GM12878 (cell line): ENCODE measurements at regions not wholly inside any gene's neighbourhood (a gene's known extent, or its start where the extent isn't known, plus 50 kb on each side); places are given as distances from the start of the nearest gene placed in this dataset.

ENCODE experiments used
- ATAC-seq: fragments of 200-7000 bp; cut with Tn5 transposase; 3 replicates; pipeline ENCODE4 v1.9.1; 2020; ENCODE audit warnings: mild to moderate bottlenecking, moderate library complexity
- BruUV-seq: library from RNA; stranded (reverse); fragments of 400-500 nt; replicated peaks from 2 replicates; lab custom pipeline; 2021; lab: Mats Ljungman, UMichigan
- CTCF ChIA-PET: fragments of 300-600 bp; sonication (Branson Sonifier 250); formaldehyde crosslinking; extraction: SDS; loops from one replicate; lab custom pipeline; 2021; ENCODE audit warnings: inconsistent platforms; lab: Yijun Ruan, JAX
- POLR2A ChIA-PET: fragments of 350-600 bp; formaldehyde crosslinking; extraction: SDS; loops from one replicate; lab custom pipeline; 2021; ENCODE audit warnings: inconsistent platforms; lab: Charles Lee
- RAD21 ChIA-PET: fragments of 300-600 bp; sonication (Branson Sonifier 250); formaldehyde crosslinking; loops from one replicate; lab custom pipeline; 2023; ENCODE audit warnings: antibody characterized with exemption; ENCODE audit not compliant: unreplicated experiment; lab: Charles Lee
- SMC1A ChIA-PET: fragments of 300-600 bp; sonication (Branson Sonifier 250); formaldehyde crosslinking; loops from one replicate; lab custom pipeline; 2023; ENCODE audit not compliant: unreplicated experiment, uncharacterized antibody; lab: Charles Lee
- DNase-seq: peaks from one replicate; pipeline ENCODE4 v3.0.0-alpha.2; 2011; ENCODE audit warnings: low read depth, low spot score
- FAIRE-seq: peaks from 3 replicates; lab custom pipeline; 2011; peaks lifted over from hg19 to GRCh38; lab: Jason Lieb, UNC
- H2AFZ ChIP-seq: 2 replicates; pipeline ENCODE4 v1.6.0; 2011; ENCODE audit warnings: low read depth, low read length, control low read depth; ENCODE audit not compliant: control insufficient read depth
- H3K27ac ChIP-seq: 2 replicates; pipeline ENCODE4 v1.5.1; 2011; ENCODE audit warnings: control low read depth; ENCODE audit not compliant: control insufficient read depth, insufficient read depth
- H3K27me3 ChIP-seq, 2 experiments: replicated peaks in 1 of 2; 2 replicates each; pipeline versions ENCODE4 v1.6.0 to v1.6.1; 2011; ENCODE audit warnings: low read length in 1 of 2; ENCODE audit not compliant: control insufficient read depth in 2 of 2, insufficient read depth in 2 of 2
- H3K36me3 ChIP-seq, 2 experiments: 2 replicates each; pipeline ENCODE4 v1.5.1; 2011; ENCODE audit warnings: low read length in 1 of 2; ENCODE audit not compliant: control insufficient read depth in 2 of 2, insufficient read depth in 2 of 2
- H3K4me1 ChIP-seq: 2 replicates; pipeline ENCODE4 v1.6.1; 2011; ENCODE audit warnings: mild to moderate bottlenecking, low read length, moderate library complexity, mixed read lengths; ENCODE audit not compliant: control insufficient read depth, insufficient read depth
- H3K4me2 ChIP-seq: 2 replicates; pipeline ENCODE4 v1.6.0; 2011; ENCODE audit warnings: control low read depth; ENCODE audit not compliant: control insufficient read depth, insufficient read depth
- H3K4me3 ChIP-seq: fragments of 200-600 bp; sonication (generic); 2 replicates; pipeline ENCODE4 v1.5.1; 2016
- H3K79me2 ChIP-seq: 2 replicates; pipeline ENCODE4 v1.6.0; 2011; ENCODE audit warnings: low read length; ENCODE audit not compliant: control insufficient read depth, insufficient read depth
- H3K9ac ChIP-seq: 2 replicates; pipeline ENCODE4 v1.8.0; 2011; ENCODE audit warnings: low read length, control low read depth, mixed read lengths; ENCODE audit not compliant: control insufficient read depth, insufficient read depth
- H3K9me3 ChIP-seq: replicated peaks from 3 replicates; pipeline ENCODE4 v1.5.1; 2011; ENCODE audit warnings: mild to moderate bottlenecking, low read length; ENCODE audit not compliant: control insufficient read depth, insufficient read depth
- H4K20me1 ChIP-seq: 2 replicates; pipeline ENCODE4 v1.6.0; 2011; ENCODE audit not compliant: control insufficient read depth, insufficient read depth
- BACH1 ChIP-seq: fragments of 450-650 bp; IDR thresholded peaks from 2 replicates; pipeline ENCODE4 v1.6.1; 2017; ENCODE audit warnings: mild to moderate bottlenecking, borderline replicate concordance
- BCL3 ChIP-seq: IDR thresholded peaks from 2 replicates; pipeline ENCODE4 v1.6.1; 2011; ENCODE audit warnings: borderline replicate concordance, low read depth, mild to moderate bottlenecking, moderate library complexity, low read length; ENCODE audit not compliant: insufficient read depth, poor library complexity, severe bottlenecking
- BRCA1 ChIP-seq: IDR thresholded peaks from 2 replicates; pipeline ENCODE4 v1.6.1; 2011; ENCODE audit warnings: low read depth, low read length, improper control_type of control experiment
- CBX3 ChIP-seq: fragments of 200-600 bp; sonication (generic); IDR thresholded peaks from 2 replicates; pipeline ENCODE4 v1.6.1; 2016; ENCODE audit warnings: low read depth, borderline replicate concordance
- FOXM1 ChIP-seq: IDR thresholded peaks from 2 replicates; pipeline ENCODE4 v1.6.1; 2012; ENCODE audit warnings: low read depth, mild to moderate bottlenecking, inconsistent platforms, low read length, moderate library complexity
- GABPA ChIP-seq: IDR thresholded peaks from 2 replicates; pipeline ENCODE4 v1.6.1; 2014; ENCODE audit warnings: antibody characterized with exemption, low read depth, mild to moderate bottlenecking, inconsistent platforms
- NFYB ChIP-seq: IDR thresholded peaks from 2 replicates; pipeline ENCODE4 v1.6.1; 2011; ENCODE audit warnings: low read depth, mild to moderate bottlenecking, low read length, improper control_type of control experiment, moderate library complexity; ENCODE audit not compliant: insufficient read depth
- RB1 ChIP-seq: fragments of 450-650 bp; formaldehyde crosslinking; IDR thresholded peaks from 2 replicates; pipeline ENCODE4 v1.6.1; 2017; ENCODE audit warnings: mild to moderate bottlenecking, borderline replicate concordance
- RCOR1 ChIP-seq: conservative IDR thresholded peaks from 2 replicates; pipeline ENCODE4 v1.6.1; 2012; ENCODE audit warnings: low read depth, low read length, improper control_type of control experiment
- SKIL ChIP-seq: fragments of 450-650 bp; IDR thresholded peaks from 2 replicates; pipeline ENCODE4 v1.6.1; 2017; ENCODE audit warnings: mild to moderate bottlenecking, low read depth, inconsistent platforms; ENCODE audit not compliant: poor library complexity, severe bottlenecking
- SREBF1 ChIP-seq: IDR thresholded peaks from 2 replicates; pipeline ENCODE4 v1.6.1; 2012; ENCODE audit warnings: mild to moderate bottlenecking, low read length
- YBX1 ChIP-seq: fragments of 450-650 bp; IDR thresholded peaks from 2 replicates; pipeline ENCODE4 v1.6.1; 2016; ENCODE audit warnings: antibody characterized with exemption
- ZNF592 ChIP-seq: fragments of 450-650 bp; IDR thresholded peaks from 2 replicates; pipeline ENCODE4 v1.6.1; 2017; ENCODE audit warnings: mild to moderate bottlenecking, moderate library complexity
- ZZZ3 ChIP-seq: IDR thresholded peaks from 2 replicates; pipeline ENCODE4 v1.6.1; 2011; ENCODE audit warnings: low read depth; ENCODE audit not compliant: control insufficient read depth, insufficient read length
- WGBS: methylation state at CpG from one replicate; pipeline ENCODE4 v1.1.6; 2016; ENCODE audit warnings: low lambda C conversion rate; ENCODE audit not compliant: insufficient replicate concordance, insufficient coverage; ENCODE audit errors: missing lambda C conversion rate; 5-methylcytosine and 5-hydroxymethylcytosine counted together
- in situ Hi-C: fragments of 300-500 bp; cut with MboI; formaldehyde crosslinking; loops from 9 replicates; pipeline ENCODE4 v1.14.3; 2018; ENCODE audit warnings: mixed read lengths
- intact Hi-C: fragments of 100-400 bp; cut with micrococcal nuclease; formaldehyde crosslinking; loops from one replicate; pipeline ENCODE4 v1.14.2; 2022; ENCODE audit not compliant: unreplicated experiment

GRCh38 chr11:22065472-22065871 is 127.4 kb upstream of the ANO5 start (continued):
- TF ChIP-seq ZNF592 (no peak), SREBF1 (no peak)

GRCh38 chr11:22069844-22070243 is 123.0 kb upstream of the ANO5 start:
- 0% methylated on average over 2 of the region's 2 CpGs for WGBS
- Histone ChIP-seq H3K79me2 (no peaks in the 10 kb centered on the region), H3K9ac (no peak overlapping the region), H2AFZ (no peak overlapping the region), H3K27ac (no peak overlapping the region), H3K9me3 (no peaks in the 10 kb centered on the region), H3K4me2 (no peak overlapping the region), H3K27me3 (no peaks in the 10 kb centered on the region), H3K4me3 (no peak overlapping the region), H3K36me3 (no peaks in the 10 kb centered on the region), H3K4me1 (no peaks in the 10 kb centered on the region), H4K20me1 (no peaks in the 10 kb centered on the region)
- in situ Hi-C loops (no loop called here), intact Hi-C loops (no loop called here)
- CTCF ChIA-PET = no interaction called here
- no peak for FAIRE-seq
- no peak for ATAC-seq
- RAD21 ChIA-PET = no interaction called here
- no peak for DNase-seq
- POLR2A ChIA-PET = no interaction called here
- no TSS peak for BruUV-seq
- SMC1A ChIA-PET = no interaction called here
- TF ChIP-seq BRCA1 (no peak), NFYB (no peak), BCL3 (no peak), SKIL (no peak), FOXM1 (no peak), RB1 (no peak), RCOR1 (no peak), YBX1 (no peak), BACH1 (no peak), ZZZ3 (no peak), CBX3 (no peak), GABPA (no peak)
